PC-3 (cell line): ENCODE measurements at regions not wholly inside any gene's neighbourhood (a gene's known extent, or its start where the extent isn't known, plus 50 kb on each side); places are given as distances from the start of the nearest gene placed in this dataset.

Experiments used
- EZH2 ChIP-seq: fragments of 300-600 bp; sonication (generic); IDR thresholded peaks from one replicate; pipeline ENCODE4 v1.6.1; 2017; ENCODE audit warnings: antibody characterized with exemption, mild to moderate bottlenecking, low read length; ENCODE audit not compliant: unreplicated experiment
- EZH2phosphoT487 ChIP-seq: fragments of 300-600 bp; sonication (generic); IDR thresholded peaks from 2 replicates; pipeline ENCODE4 v1.6.1; 2018; ENCODE audit warnings: mild to moderate bottlenecking, antibody characterized with exemption, low read length, borderline replicate concordance
- TF ChIP-seq, protein P1 (sequence below): fragments of 300-600 bp; sonication (generic); conservative IDR thresholded peaks from 2 replicates; pipeline ENCODE4 v1.5.1; 2017; ENCODE audit warnings: antibody characterized with exemption, low read depth, mild to moderate bottlenecking, low read length

DNA sequence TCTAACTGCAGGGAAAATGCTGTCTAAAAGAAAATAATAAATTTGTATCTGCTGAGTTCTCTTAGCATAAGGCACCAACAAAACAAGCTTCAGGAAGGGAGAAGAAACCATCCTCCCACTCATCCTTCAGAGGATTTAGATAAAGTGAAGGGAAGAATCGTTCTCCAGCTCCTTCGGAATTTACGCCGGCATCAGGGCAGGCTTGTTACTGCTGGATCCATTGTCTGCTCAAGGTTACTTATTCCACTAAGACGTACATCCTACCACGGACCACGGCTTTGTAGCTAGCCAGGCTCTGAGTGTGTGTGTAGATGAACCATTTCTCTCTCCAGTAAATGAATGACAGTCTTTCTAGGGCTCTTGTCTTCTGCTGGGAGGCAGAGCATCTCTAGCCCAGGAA is 60.4 kb downstream of the HAND2 start:
- TF ChIP-seq, protein P1, sequence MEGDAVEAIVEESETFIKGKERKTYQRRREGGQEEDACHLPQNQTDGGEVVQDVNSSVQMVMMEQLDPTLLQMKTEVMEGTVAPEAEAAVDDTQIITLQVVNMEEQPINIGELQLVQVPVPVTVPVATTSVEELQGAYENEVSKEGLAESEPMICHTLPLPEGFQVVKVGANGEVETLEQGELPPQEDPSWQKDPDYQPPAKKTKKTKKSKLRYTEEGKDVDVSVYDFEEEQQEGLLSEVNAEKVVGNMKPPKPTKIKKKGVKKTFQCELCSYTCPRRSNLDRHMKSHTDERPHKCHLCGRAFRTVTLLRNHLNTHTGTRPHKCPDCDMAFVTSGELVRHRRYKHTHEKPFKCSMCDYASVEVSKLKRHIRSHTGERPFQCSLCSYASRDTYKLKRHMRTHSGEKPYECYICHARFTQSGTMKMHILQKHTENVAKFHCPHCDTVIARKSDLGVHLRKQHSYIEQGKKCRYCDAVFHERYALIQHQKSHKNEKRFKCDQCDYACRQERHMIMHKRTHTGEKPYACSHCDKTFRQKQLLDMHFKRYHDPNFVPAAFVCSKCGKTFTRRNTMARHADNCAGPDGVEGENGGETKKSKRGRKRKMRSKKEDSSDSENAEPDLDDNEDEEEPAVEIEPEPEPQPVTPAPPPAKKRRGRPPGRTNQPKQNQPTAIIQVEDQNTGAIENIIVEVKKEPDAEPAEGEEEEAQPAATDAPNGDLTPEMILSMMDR = no peak
- TF ChIP-seq EZH2 = no peak
- TF ChIP-seq EZH2phosphoT487 = no peak
